HFFc6 (cell line): ENCODE measurements at regions not wholly inside any gene's neighbourhood (a gene's known extent, or its start where the extent isn't known, plus 50 kb on each side); places are given as distances from the start of the nearest gene placed in this dataset.
"Not testable (repeated sequence)": the region's sequence is repeated elsewhere in the genome, so short reads cannot be mapped to it uniquely, and the experiment has no call there.

Experiments used
- DNase-seq: peaks from one replicate; pipeline ENCODE4 v3.0.0-alpha.2; 2018
- H3K27ac Mint-ChIP-seq: 2 replicates; pipeline ENCODE4 v1.8.0; 2020; ENCODE audit warnings: mild to moderate bottlenecking, mixed read lengths
- H3K27me3 Mint-ChIP-seq: 2 replicates; pipeline ENCODE4 v1.8.0; 2021; ENCODE audit warnings: mild to moderate bottlenecking, moderate library complexity, mixed read lengths; ENCODE audit not compliant: insufficient read depth
- H3K36me3 Mint-ChIP-seq: 2 replicates; pipeline ENCODE4 v1.8.0; 2021; ENCODE audit warnings: low read depth, mixed read lengths
- H3K4me1 Mint-ChIP-seq: 2 replicates; pipeline ENCODE4 v1.8.0; 2020; ENCODE audit warnings: low read depth, mixed read lengths
- H3K4me3 Mint-ChIP-seq: 2 replicates; pipeline ENCODE4 v1.8.0; 2020; ENCODE audit warnings: mild to moderate bottlenecking, moderate library complexity, mixed read lengths
- H3K9me3 Mint-ChIP-seq: 2 replicates; pipeline ENCODE4 v1.8.0; 2020; ENCODE audit warnings: mild to moderate bottlenecking, mixed read lengths
- TF ChIP-seq, protein P1 (sequence below): fragments of 200-600 bp; sonication (generic); IDR thresholded peaks from 2 replicates; pipeline ENCODE4 v1.5.0; 2021; ENCODE audit warnings: antibody characterized with exemption, mild to moderate bottlenecking

- Mint-ChIP-seq H3K27me3 (no peaks in the 10 kb centered on the region; the same call in 1 of the 2 replicates), H3K4me1 (no peaks in the 10 kb centered on the region), H3K36me3 (peaks cover 6% of the 10 kb centered on the region; the same call in 1 of the 2 replicates), H3K4me3 (no peak overlapping the region), H3K9me3 (peaks cover 51% of the 10 kb centered on the region), H3K27ac (no peak overlapping the region)
- TF ChIP-seq, protein P1, sequence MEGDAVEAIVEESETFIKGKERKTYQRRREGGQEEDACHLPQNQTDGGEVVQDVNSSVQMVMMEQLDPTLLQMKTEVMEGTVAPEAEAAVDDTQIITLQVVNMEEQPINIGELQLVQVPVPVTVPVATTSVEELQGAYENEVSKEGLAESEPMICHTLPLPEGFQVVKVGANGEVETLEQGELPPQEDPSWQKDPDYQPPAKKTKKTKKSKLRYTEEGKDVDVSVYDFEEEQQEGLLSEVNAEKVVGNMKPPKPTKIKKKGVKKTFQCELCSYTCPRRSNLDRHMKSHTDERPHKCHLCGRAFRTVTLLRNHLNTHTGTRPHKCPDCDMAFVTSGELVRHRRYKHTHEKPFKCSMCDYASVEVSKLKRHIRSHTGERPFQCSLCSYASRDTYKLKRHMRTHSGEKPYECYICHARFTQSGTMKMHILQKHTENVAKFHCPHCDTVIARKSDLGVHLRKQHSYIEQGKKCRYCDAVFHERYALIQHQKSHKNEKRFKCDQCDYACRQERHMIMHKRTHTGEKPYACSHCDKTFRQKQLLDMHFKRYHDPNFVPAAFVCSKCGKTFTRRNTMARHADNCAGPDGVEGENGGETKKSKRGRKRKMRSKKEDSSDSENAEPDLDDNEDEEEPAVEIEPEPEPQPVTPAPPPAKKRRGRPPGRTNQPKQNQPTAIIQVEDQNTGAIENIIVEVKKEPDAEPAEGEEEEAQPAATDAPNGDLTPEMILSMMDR, result no peak
- no peak for DNase-seq
Observed at GRCh38 chr1:166305371-166305770, 138.6 kb upstream of the FAM78B start.

DNA sequence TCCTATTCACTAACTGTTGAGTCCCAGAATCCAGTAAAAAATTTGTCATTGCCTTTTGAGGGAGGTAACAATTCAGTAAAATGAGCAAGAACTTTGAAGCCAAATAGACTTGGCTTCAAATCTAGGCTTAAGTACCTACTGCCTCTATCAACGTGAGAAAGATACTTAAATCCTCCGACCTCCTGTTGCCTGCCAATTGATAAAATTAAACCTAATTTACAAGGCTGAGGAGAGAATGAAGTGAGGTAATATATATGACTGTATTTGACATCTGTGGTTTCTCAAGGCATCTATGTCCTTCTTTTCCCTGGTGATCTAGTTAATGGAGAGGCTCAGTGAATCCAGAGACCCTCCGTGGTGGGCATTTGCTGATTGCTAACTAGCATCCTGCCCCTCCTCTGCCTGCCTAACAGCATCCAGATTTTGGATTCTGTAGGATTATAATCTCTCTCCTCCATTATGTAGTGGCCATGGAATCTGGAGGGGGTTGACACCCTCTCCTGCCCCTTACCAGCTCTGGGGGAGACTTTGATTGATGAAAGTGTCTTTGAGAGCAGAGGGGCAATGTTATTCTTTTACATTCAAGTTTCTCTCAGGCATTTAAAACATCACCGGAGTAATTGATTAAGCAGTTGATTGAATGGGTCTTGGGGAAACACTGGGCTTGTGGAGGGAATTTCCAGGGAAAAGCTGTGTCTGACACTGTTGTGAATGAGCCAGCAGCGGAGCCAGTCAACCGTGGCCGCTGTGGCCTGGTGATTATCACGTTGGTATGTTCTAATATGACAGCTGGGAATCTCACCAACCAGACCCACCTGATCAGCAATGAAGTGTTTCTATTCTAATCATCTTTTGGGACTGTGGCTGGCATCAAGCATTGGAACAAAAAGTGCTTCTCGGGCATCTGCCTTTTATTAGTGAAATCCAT, 140.7 kb upstream of the FAM78B start:
- Mint-ChIP-seq H3K4me1 (no peaks in the 10 kb centered on the region), H3K9me3 (peaks cover 49% of the 10 kb centered on the region), H3K27ac (no peak overlapping the region), H3K27me3 (no peaks in the 10 kb centered on the region; the same call in 1 of the 2 replicates), H3K4me3 (no peak overlapping the region), H3K36me3 (peaks cover 6% of the 10 kb centered on the region; the same call in 1 of the 2 replicates)
- no peak for DNase-seq
- TF ChIP-seq, protein P1, result no peak

DNA sequence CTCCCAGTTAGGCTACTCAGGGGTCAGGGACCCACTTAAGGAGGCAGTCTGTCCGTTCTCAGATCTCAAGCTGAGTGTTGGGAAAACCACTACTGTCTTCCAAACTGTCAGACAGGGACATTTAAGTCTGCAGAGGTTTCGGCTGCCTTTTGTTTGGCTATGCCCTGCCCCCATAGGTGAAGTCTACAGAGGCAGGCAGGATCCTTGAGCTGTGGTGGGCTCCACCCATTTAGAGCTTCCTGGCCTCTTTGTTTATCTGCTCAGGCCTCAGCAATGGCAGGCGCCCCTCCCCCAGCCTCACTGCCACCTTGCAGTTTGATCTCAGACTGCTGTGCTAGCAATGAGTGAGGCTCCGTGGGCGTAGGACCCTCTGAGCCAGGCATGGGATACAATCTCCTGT, 149.5 kb upstream of the FAM78B start:
- peaks cover 46% of the 10 kb centered on the region for H3K9me3 Mint-ChIP-seq
- not testable (repeated sequence) for H3K36me3 Mint-ChIP-seq, H3K27me3 Mint-ChIP-seq, H3K27ac Mint-ChIP-seq, H3K4me1 Mint-ChIP-seq, DNase-seq, H3K4me3 Mint-ChIP-seq

DNA sequence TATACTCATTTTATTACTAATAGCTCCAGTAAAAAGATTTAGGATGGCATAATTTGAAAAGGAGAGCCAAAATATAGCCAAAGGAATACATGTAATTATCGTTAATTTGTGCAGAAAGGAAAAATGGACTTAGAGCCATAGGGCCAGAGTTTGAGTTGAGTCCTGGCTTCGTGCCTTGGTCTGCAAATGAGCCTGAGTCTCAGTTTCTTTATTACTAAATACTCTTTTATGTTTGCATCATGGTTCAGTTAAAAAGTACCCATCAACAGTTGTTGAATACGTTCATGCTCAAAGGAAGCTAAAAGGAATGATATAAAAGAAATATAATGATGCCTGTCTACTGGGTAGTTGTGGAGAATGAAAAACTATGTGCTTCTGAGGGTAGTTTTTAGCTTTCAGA, 155.7 kb upstream of the FAM78B start:
- TF ChIP-seq, protein P1, result no peak
- Mint-ChIP-seq H3K4me1 (no peaks in the 10 kb centered on the region), H3K4me3 (no peak overlapping the region), H3K9me3 (peaks cover 45% of the 10 kb centered on the region), H3K27me3 (peaks cover 2% of the 10 kb centered on the region; the same call in 1 of the 2 replicates), H3K27ac (no peak overlapping the region), H3K36me3 (peaks cover 4% of the 10 kb centered on the region; the same call in 1 of the 2 replicates)
- DNase-seq, result no peak

GRCh38 chr1:166327886-166328285, 161.1 kb upstream of the FAM78B start:
- DNase-seq, result no peak
- Mint-ChIP-seq H3K4me3 (no peak overlapping the region), H3K9me3 (peaks cover 42% of the 10 kb centered on the region), H3K36me3 (no peaks in the 10 kb centered on the region), H3K4me1 (no peaks in the 10 kb centered on the region), H3K27me3 (no peaks in the 10 kb centered on the region), H3K27ac (no peak overlapping the region)
- TF ChIP-seq, protein P1, result no peak

GRCh38 chr1:166328956-166329355, 162.2 kb upstream of the FAM78B start:
- H3K27me3 Mint-ChIP-seq, result no peaks in the 10 kb centered on the region
- H3K9me3 Mint-ChIP-seq, result peaks cover 38% of the 10 kb centered on the region
- H3K4me1 Mint-ChIP-seq, result no peaks in the 10 kb centered on the region
- H3K27ac Mint-ChIP-seq, result no peak overlapping the region
- DNase-seq, result no peak
- TF ChIP-seq, protein P1, result no peak
- no peaks in the 10 kb centered on the region for H3K36me3 Mint-ChIP-seq
- H3K4me3 Mint-ChIP-seq, result no peak overlapping the region
